Heart left ventricle (tissue), 16 donors: ENCODE measurements at regions not wholly inside any gene's neighbourhood (a gene's known extent, or its start where the extent isn't known, plus 50 kb on each side); places are given as distances from the start of the nearest gene placed in this dataset.

Source experiments
- ATAC-seq, 4 donors: fragments of 200-7000 bp; cut with Tn5 transposase; one replicate each; pipeline ENCODE4 v1.9.1; 2020 to 2022; ENCODE audit warnings: moderate library complexity in 4 of 4, mild to moderate bottlenecking in 3 of 4, moderate number of reproducible peaks in 1 of 4
- DNase-seq, 5 donors: peaks; one replicate each; pipeline ENCODE4 v3.0.0-alpha.2; 2020
- H3K27ac ChIP-seq, 12 donors: fragments of 200-600 bp; sonication (generic) in 4 of 12; one replicate each; pipeline versions ENCODE4 v1.5.0 to v1.8.0; 2016 to 2022; ENCODE audit warnings: mild to moderate bottlenecking in 2 of 12
- H3K27me3 ChIP-seq, 9 donors: fragments of 200-600 bp; sonication (generic) in 2 of 9; one replicate each; pipeline versions ENCODE4 v1.5.1 to v1.8.0; 2016 to 2022; ENCODE audit warnings: mild to moderate bottlenecking in 3 of 9
- H3K36me3 ChIP-seq, 9 donors: fragments of 200-600 bp; sonication (generic) in 2 of 9; one replicate each; pipeline versions ENCODE4 v1.5.0 to v1.8.0; 2018 to 2022; ENCODE audit warnings: mild to moderate bottlenecking in 2 of 9
- H3K4me1 ChIP-seq, 12 donors: fragments of 200-600 bp; sonication (generic) in 4 of 12; one replicate each; pipeline versions ENCODE4 v1.5.0 to v1.8.0; 2016 to 2022; ENCODE audit warnings: mild to moderate bottlenecking in 3 of 12
- H3K4me3 ChIP-seq, 12 donors: fragments of 200-600 bp; sonication (generic) in 4 of 12; one replicate each; pipeline versions ENCODE4 v1.5.0 to v1.8.0; 2017 to 2022; ENCODE audit warnings: mild to moderate bottlenecking in 9 of 12, moderate library complexity in 4 of 12
- H3K9me3 ChIP-seq, 12 donors: fragments of 200-600 bp; sonication (generic) in 4 of 12; one replicate each; pipeline versions ENCODE4 v1.5.0 to v1.8.0; 2016 to 2022; ENCODE audit warnings: mild to moderate bottlenecking in 1 of 12
- CTCF ChIP-seq, 12 donors: fragments of 200-600 bp; sonication (generic) in 4 of 12; IDR thresholded peaks; one replicate each; pipeline versions ENCODE4 v1.5.0 to v1.8.0; 2018 to 2022; ENCODE audit warnings: antibody characterized with exemption in 12 of 12, mild to moderate bottlenecking in 5 of 12
- POLR2A ChIP-seq, 2 donors: fragments of 450-650 bp; IDR thresholded peaks; one replicate each; pipeline ENCODE4 v1.6.1; 2017; ENCODE audit warnings: antibody characterized with exemption in 2 of 2, mild to moderate bottlenecking in 2 of 2, moderate library complexity in 2 of 2
- WGBS, 4 donors: extraction: QIAGEN DNeasy Blood & Tissue Kit in 2 of 4; methylation state at CpG; one replicate each; pipeline versions ENCODE4 v1.1.5 to v1.1.7; 2013 to 2018; 5-methylcytosine and 5-hydroxymethylcytosine counted together
- intact Hi-C, 10 donors: fragments of 100-400 bp; cut with DNase I; formaldehyde crosslinking; loops; one replicate each; pipeline versions ENCODE4 v1.11.1 to v1.14.2; 2022
- donor health status: ischemic (EF 13 %, LVEDD 7.1; RV severe dilation, severe dysfunction).
- donor health status: healthy with polysubstance abuse.
- donor health status: DM: no; HTN: yes; CAD: no.
- donor health status: DM: no; HTN: no; CAD: no.
- donor health status: ischemic (EF 25% LVEDD 6.9; RV normal size, moderate dysfunction).
- donor health status: ischemic (EF 25% LVEDD 5.7; RV mildly dilated, moderate dysfunction).
- donor health status: healthy.
- donor health status: DM: yes; HTN: yes; CAD: no.
- donor health status: ischemic (EF 35%, LVEDD 5.7; RV mildly dilated, moderate dysfunction).
- donor health status: nonischemic (EF 11% LVEDD 7.7; RV severe dilation, severe dysfunction).
- donor health status: DM: yes; HTN: yes; CAD: no.
- donor health status: PGD.
- donor health status: ischemic (EF 29% LVEDD 5.4; RV normal size, mild dysfunction).
- donor health status: nonischemic (EF 23%, LVEDD 6.1; RV moderate dilation, normal function).

GRCh38 chr5:34511063-34511462 is 145.1 kb upstream of the RAI14 start:
- WGBS, 4 donors, result 73 to 77% (median 75%) methylated on average over 4 of the region's 4 CpGs
- no peak for ATAC-seq
- H3K4me1 ChIP-seq, result peaks cover 0 to 16% (median 0%) of the 10 kb centered on the region in 12 donors
- TF ChIP-seq POLR2A (IDR thresholded peaks at IDR 0.05) (no peak), CTCF (IDR thresholded peaks at IDR 0.05) (no peak)
- no peaks in the 10 kb centered on the region for H3K9me3 ChIP-seq
- no peaks in the 10 kb centered on the region for H3K36me3 ChIP-seq
- peak overlapping the region in 1 of 12 donors; percentile 60 for H3K27ac ChIP-seq
- H3K27me3 ChIP-seq, result no peaks in the 10 kb centered on the region
- no peak for DNase-seq
- intact Hi-C loops, result no loop called here
- no peak overlapping the region for H3K4me3 ChIP-seq

GRCh38 chr5:34511481-34511880 is 144.6 kb upstream of the RAI14 start:
- 72 to 96% (median 77%) methylated on average over 1 of the region's 1 CpG for WGBS, 4 donors
- ATAC-seq (no peak), DNase-seq (no peak)
- Histone ChIP-seq H3K27me3 (no peaks in the 10 kb centered on the region), H3K4me3 (no peak overlapping the region), H3K27ac (peak overlapping the region in 2 of 12 donors; percentile 24 to 60), H3K4me1 (peaks cover 0 to 16% (median 0%) of the 10 kb centered on the region in 12 donors), H3K9me3 (no peaks in the 10 kb centered on the region), H3K36me3 (no peaks in the 10 kb centered on the region)
- TF ChIP-seq POLR2A (IDR thresholded peaks at IDR 0.05), result no peak
- intact Hi-C loops, result no loop called here

GRCh38 chr5:34511915-34512314 is 144.2 kb upstream of the RAI14 start:
- Histone ChIP-seq H3K27ac (peak overlapping the region in 2 of 12 donors; percentile 24 to 60), H3K4me1 (peaks cover 0 to 16% (median 0%) of the 10 kb centered on the region in 12 donors), H3K27me3 (no peaks in the 10 kb centered on the region), H3K36me3 (no peaks in the 10 kb centered on the region), H3K9me3 (no peaks in the 10 kb centered on the region), H3K4me3 (no peak overlapping the region)
- 35 to 48% (median 43%) methylated on average over 2 of the region's 2 CpGs for WGBS, 4 donors
- ATAC-seq (peak; percentile 58 to 92 (median 81)), DNase-seq (peak in 3 of 5 donors; percentile 34 to 40 (median 38))
- TF ChIP-seq POLR2A (IDR thresholded peaks at IDR 0.05), result no peak
- TF ChIP-seq CTCF (IDR thresholded peaks at IDR 0.05), result no peak
- intact Hi-C loops, result no loop called here

- Histone ChIP-seq H3K27me3 (no peaks in the 10 kb centered on the region), H3K4me1 (peaks cover 0 to 13% (median 0%) of the 10 kb centered on the region in 12 donors), H3K27ac (no peak overlapping the region), H3K4me3 (no peak overlapping the region), H3K9me3 (no peaks in the 10 kb centered on the region), H3K36me3 (no peaks in the 10 kb centered on the region)
- intact Hi-C loops, result no loop called here
- TF ChIP-seq POLR2A (IDR thresholded peaks at IDR 0.05), result no peak
- TF ChIP-seq CTCF (IDR thresholded peaks at IDR 0.05), result no peak
- DNase-seq, result no peak
- ATAC-seq, result no peak
- 92 to 98% (median 96%) methylated on average over 1 of the region's 1 CpG for WGBS, 4 donors
Measured at GRCh38 chr5:34516166-34516565, 140.0 kb upstream of the RAI14 start.

- intact Hi-C loops, result no loop called here
- Histone ChIP-seq H3K4me1 (peaks cover 0 to 9% (median 0%) of the 10 kb centered on the region in 12 donors), H3K9me3 (no peaks in the 10 kb centered on the region), H3K27me3 (no peaks in the 10 kb centered on the region), H3K27ac (no peak overlapping the region), H3K36me3 (no peaks in the 10 kb centered on the region), H3K4me3 (no peak overlapping the region)
- ATAC-seq (no peak), DNase-seq (no peak)
- WGBS, 4 donors, result 81 to 94% (median 86%) methylated on average over 6 of the region's 6 CpGs
- TF ChIP-seq POLR2A (IDR thresholded peaks at IDR 0.05), result no peak
- no peak for TF ChIP-seq CTCF (IDR thresholded peaks at IDR 0.05)
Measured at GRCh38 chr5:34516686-34517085, 139.4 kb upstream of the RAI14 start.
